H9 (cell line): ENCODE measurements at regions not wholly inside any gene's neighbourhood (a gene's known extent, or its start where the extent isn't known, plus 50 kb on each side); places are given as distances from the start of the nearest gene placed in this dataset.

Experiments
- DNase-seq: peaks from one replicate; pipeline ENCODE4 v3.0.0-alpha.2; 2017
- H2AFZ ChIP-seq: one replicate; pipeline ENCODE4 v1.6.1; 2013; ENCODE audit warnings: mild to moderate bottlenecking, low read length, control low read depth, moderate library complexity
- H2AK5ac ChIP-seq: 2 replicates; pipeline ENCODE4 v1.6.1; 2013; ENCODE audit warnings: low read length, control low read depth, mixed read lengths; ENCODE audit not compliant: insufficient read length
- H2BK120ac ChIP-seq: one replicate; pipeline ENCODE4 v1.6.1; 2013; ENCODE audit warnings: low read depth, mild to moderate bottlenecking, low read length, control low read depth, inconsistent platforms; ENCODE audit not compliant: poor library complexity, severe bottlenecking
- H2BK12ac ChIP-seq: 2 replicates; pipeline ENCODE4 v1.6.1; 2013; ENCODE audit warnings: low read length, control low read depth, mixed read lengths, low read depth; ENCODE audit not compliant: insufficient read length
- H2BK15ac ChIP-seq: 2 replicates; pipeline ENCODE4 v1.6.1; 2013; ENCODE audit warnings: low read depth, low read length, control low read depth
- H2BK20ac ChIP-seq: one replicate; pipeline ENCODE4 v1.6.1; 2013; ENCODE audit warnings: low read depth, mild to moderate bottlenecking, low read length, control low read depth, inconsistent platforms; ENCODE audit not compliant: poor library complexity, severe bottlenecking
- H2BK5ac ChIP-seq: 2 replicates; pipeline ENCODE4 v1.6.1; 2013; ENCODE audit warnings: low read length, control low read depth, mixed read lengths; ENCODE audit not compliant: insufficient read length
- H3K14ac ChIP-seq: 2 replicates; pipeline ENCODE4 v1.6.1; 2013; ENCODE audit warnings: low read length, control low read depth; ENCODE audit not compliant: insufficient read depth
- H3K18ac ChIP-seq: 2 replicates; pipeline ENCODE4 v1.6.1; 2013; ENCODE audit warnings: low read depth, mild to moderate bottlenecking, mixed read lengths, low read length, control low read depth; ENCODE audit not compliant: insufficient read length
- H3K23ac ChIP-seq: 2 replicates; pipeline ENCODE4 v1.6.1; 2013; ENCODE audit warnings: low read length, control low read depth, mixed read lengths, low read depth; ENCODE audit not compliant: insufficient read length
- H3K23me2 ChIP-seq: 2 replicates; pipeline ENCODE4 v1.6.1; 2013; ENCODE audit warnings: low read depth, mild to moderate bottlenecking, mixed read lengths, low read length, control low read depth; ENCODE audit not compliant: insufficient read length, poor library complexity, severe bottlenecking
- H3K27ac ChIP-seq: 2 replicates; pipeline ENCODE4 v1.5.1; 2013; ENCODE audit warnings: low read length, control low read depth, mixed read lengths, low read depth; ENCODE audit not compliant: insufficient read length
- H3K27me3 ChIP-seq: 2 replicates; pipeline ENCODE4 v1.6.1; 2013; ENCODE audit warnings: low read length, control low read depth, inconsistent platforms; ENCODE audit not compliant: insufficient read depth
- H3K4ac ChIP-seq: 2 replicates; pipeline ENCODE4 v1.6.1; 2013; ENCODE audit warnings: low read depth, mild to moderate bottlenecking, control low read depth, inconsistent platforms, low read length, moderate library complexity
- H3K4me1 ChIP-seq: 2 replicates; pipeline ENCODE4 v1.6.1; 2013; ENCODE audit warnings: low read length, control low read depth, inconsistent platforms; ENCODE audit not compliant: insufficient read depth
- H3K4me2 ChIP-seq: 2 replicates; pipeline ENCODE4 v1.6.1; 2013; ENCODE audit warnings: low read length, control low read depth, mixed read lengths; ENCODE audit not compliant: insufficient read length, insufficient read depth
- H3K56ac ChIP-seq: 2 replicates; pipeline ENCODE4 v1.6.1; 2013; ENCODE audit warnings: low read depth, mild to moderate bottlenecking, mixed read lengths, low read length, control low read depth; ENCODE audit not compliant: insufficient read length
- H3K79me1 ChIP-seq: 2 replicates; pipeline ENCODE4 v1.6.1; 2013; ENCODE audit warnings: low read depth, mild to moderate bottlenecking, moderate library complexity, low read length, control low read depth, inconsistent platforms; ENCODE audit not compliant: insufficient read depth, poor library complexity, severe bottlenecking
- H3K79me2 ChIP-seq: 2 replicates; pipeline ENCODE4 v1.6.1; 2013; ENCODE audit warnings: low read length, control low read depth, inconsistent platforms; ENCODE audit not compliant: insufficient read depth
- H3K9ac ChIP-seq: 2 replicates; pipeline ENCODE4 v1.6.1; 2013; ENCODE audit warnings: low read length, control low read depth, mixed read lengths; ENCODE audit not compliant: insufficient read length; ENCODE audit errors: extremely low read depth
- H3K9me3 ChIP-seq: one replicate; pipeline ENCODE4 v1.6.1; 2013; ENCODE audit warnings: low read depth, low read length, inconsistent platforms; ENCODE audit not compliant: control insufficient read depth
- H3T11ph ChIP-seq: one replicate; pipeline ENCODE4 v1.6.1; 2013; ENCODE audit warnings: mild to moderate bottlenecking, low read length, control low read depth, inconsistent platforms
- H4K20me1 ChIP-seq: one replicate; pipeline ENCODE4 v1.6.1; 2013; ENCODE audit not compliant: control insufficient read depth, insufficient read length, insufficient read depth
- H4K5ac ChIP-seq: 2 replicates; pipeline ENCODE4 v1.6.1; 2013; ENCODE audit warnings: low read depth, mild to moderate bottlenecking, mixed read lengths, low read length, control low read depth; ENCODE audit not compliant: insufficient read length
- H4K8ac ChIP-seq: replicated peaks from 2 replicates; pipeline ENCODE4 v1.6.1; 2013; ENCODE audit warnings: low read length, control low read depth, mixed read lengths, low read depth; ENCODE audit not compliant: insufficient read length
- H4K91ac ChIP-seq: 2 replicates; pipeline ENCODE4 v1.6.1; 2013; ENCODE audit warnings: low read depth, mild to moderate bottlenecking, moderate library complexity, mixed read lengths, low read length, control low read depth; ENCODE audit not compliant: insufficient read length
- H3K27ac Mint-ChIP-seq, 3 experiments: 2 replicates in 2 of 3; 3 replicates in 1 of 3; pipeline ENCODE4 v1.8.0; 2020 to 2021; ENCODE audit warnings: mixed read lengths in 3 of 3, mild to moderate bottlenecking in 1 of 3, moderate library complexity in 1 of 3
- H3K27me3 Mint-ChIP-seq: 2 replicates; pipeline ENCODE4 v1.8.0; 2021; ENCODE audit warnings: low read depth, mild to moderate bottlenecking, moderate library complexity, mixed read lengths
- H3K36me3 Mint-ChIP-seq, 3 experiments: 2 replicates in 2 of 3; 3 replicates in 1 of 3; pipeline ENCODE4 v1.8.0; 2020 to 2021; ENCODE audit warnings: low read depth in 3 of 3, mixed read lengths in 3 of 3; ENCODE audit not compliant: insufficient read depth in 1 of 3
- H3K4me1 Mint-ChIP-seq, 2 experiments: 2 replicates each; pipeline ENCODE4 v1.8.0; 2020; ENCODE audit warnings: mixed read lengths in 2 of 2
- H3K4me3 Mint-ChIP-seq, 2 experiments: 2 replicates in 1 of 2; 3 replicates in 1 of 2; pipeline ENCODE4 v1.8.0; 2020 to 2021; ENCODE audit warnings: mild to moderate bottlenecking in 2 of 2, mixed read lengths in 2 of 2, moderate library complexity in 1 of 2
- H3K9me3 Mint-ChIP-seq, 2 experiments: 2 replicates in 1 of 2; 3 replicates in 1 of 2; pipeline ENCODE4 v1.8.0; 2020; ENCODE audit warnings: mild to moderate bottlenecking in 2 of 2, mixed read lengths in 2 of 2, moderate library complexity in 1 of 2
- WGBS: extraction: QIAGEN DNeasy Blood & Tissue Kit; methylation state at CpG from one replicate; pipeline ENCODE4 v1.1.7; 2013; ENCODE audit warnings: missing lambda C conversion rate, low lambda C conversion rate, mixed read lengths; ENCODE audit not compliant: insufficient read length; ENCODE audit errors: extremely low coverage; 5-methylcytosine and 5-hydroxymethylcytosine counted together
- TF ChIP-seq, protein P1 (sequence below): fragments of 200-600 bp; sonication (generic); conservative IDR thresholded peaks from 3 replicates; pipeline ENCODE4 v1.8.0; 2021; ENCODE audit warnings: antibody characterized with exemption, mild to moderate bottlenecking

DNA sequence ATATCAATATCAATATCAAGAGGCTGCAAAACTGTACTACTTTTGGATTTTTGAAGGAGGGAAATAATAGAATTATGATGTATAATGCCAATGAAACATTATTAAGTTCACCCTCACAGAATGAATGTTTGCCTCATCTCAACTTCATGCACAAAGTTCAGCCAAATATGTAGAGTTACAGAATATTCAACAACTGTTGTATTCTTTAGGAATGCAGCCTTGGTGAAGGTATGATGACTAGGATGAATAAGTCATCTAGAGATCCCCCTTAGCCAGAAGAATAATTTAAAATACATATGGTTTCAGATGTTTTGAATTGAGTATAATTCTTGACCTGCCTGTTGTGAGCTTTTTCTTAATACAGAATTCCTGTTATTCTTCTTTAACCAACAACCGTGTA lies 308.3 kb downstream of the COX7C start:
- Histone ChIP-seq H4K8ac (no peak overlapping the region), H3K4me1 (peaks cover 3% of the 10 kb centered on the region; the same call in 1 of the 2 replicates), H3K9me3 (no peaks in the 10 kb centered on the region), H3T11ph (no peak overlapping the region), H2BK20ac (no peak overlapping the region), H3K9ac (no peak overlapping the region), H2AK5ac (no peak overlapping the region), H4K91ac (no peak overlapping the region), H3K79me1 (no peaks in the 10 kb centered on the region), H4K5ac (no peak overlapping the region), H2BK5ac (no peak overlapping the region), H2BK15ac (no peak overlapping the region), H4K20me1 (no peaks in the 10 kb centered on the region), H3K27ac (no peak overlapping the region), H3K23ac (no peak overlapping the region), H3K4me2 (no peak overlapping the region), H3K14ac (no peak overlapping the region), H3K18ac (no peak overlapping the region), H3K56ac (no peak overlapping the region), H2BK12ac (no peak overlapping the region), H3K27me3 (0 out of 2 replicates have a peak, but pooled peaks cover 3% of the 10 kb centered on the region), H2AFZ (no peak overlapping the region), H3K79me2 (no peaks in the 10 kb centered on the region), H2BK120ac (no peak overlapping the region), H3K23me2 (peaks cover 2% of the 10 kb centered on the region), H3K4ac (no peak overlapping the region)
- Mint-ChIP-seq H3K27ac (no peak overlapping the region), H3K27me3 (peaks cover 29% of the 10 kb centered on the region), H3K9me3 (no peaks in the 10 kb centered on the region), H3K4me3 (no peak overlapping the region), H3K4me1 (peaks cover 32 to 33% of the 10 kb centered on the region in 2 experiments), H3K36me3 (no peaks in the 10 kb centered on the region)
- DNase-seq = no peak
- TF ChIP-seq, protein P1, sequence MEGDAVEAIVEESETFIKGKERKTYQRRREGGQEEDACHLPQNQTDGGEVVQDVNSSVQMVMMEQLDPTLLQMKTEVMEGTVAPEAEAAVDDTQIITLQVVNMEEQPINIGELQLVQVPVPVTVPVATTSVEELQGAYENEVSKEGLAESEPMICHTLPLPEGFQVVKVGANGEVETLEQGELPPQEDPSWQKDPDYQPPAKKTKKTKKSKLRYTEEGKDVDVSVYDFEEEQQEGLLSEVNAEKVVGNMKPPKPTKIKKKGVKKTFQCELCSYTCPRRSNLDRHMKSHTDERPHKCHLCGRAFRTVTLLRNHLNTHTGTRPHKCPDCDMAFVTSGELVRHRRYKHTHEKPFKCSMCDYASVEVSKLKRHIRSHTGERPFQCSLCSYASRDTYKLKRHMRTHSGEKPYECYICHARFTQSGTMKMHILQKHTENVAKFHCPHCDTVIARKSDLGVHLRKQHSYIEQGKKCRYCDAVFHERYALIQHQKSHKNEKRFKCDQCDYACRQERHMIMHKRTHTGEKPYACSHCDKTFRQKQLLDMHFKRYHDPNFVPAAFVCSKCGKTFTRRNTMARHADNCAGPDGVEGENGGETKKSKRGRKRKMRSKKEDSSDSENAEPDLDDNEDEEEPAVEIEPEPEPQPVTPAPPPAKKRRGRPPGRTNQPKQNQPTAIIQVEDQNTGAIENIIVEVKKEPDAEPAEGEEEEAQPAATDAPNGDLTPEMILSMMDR = no peak
- WGBS = no CpG with 5 or more reads among the region's 1 CpG
